Endodermal cell (in vitro differentiated cells): ENCODE measurements at regions not wholly inside any gene's neighbourhood (a gene's known extent, or its start where the extent isn't known, plus 50 kb on each side); places are given as distances from the start of the nearest gene placed in this dataset.

ENCODE experiments used
- DNase-seq: peaks from one replicate; pipeline ENCODE4 v3.0.0-alpha.2; 2017
- H3K27ac ChIP-seq: 2 replicates; pipeline ENCODE4 v1.5.1; 2013; ENCODE audit warnings: mild to moderate bottlenecking, low read depth, low read length, moderate library complexity
- H3K27me3 ChIP-seq: 2 replicates; pipeline ENCODE4 v1.6.1; 2013; ENCODE audit warnings: mild to moderate bottlenecking, low read length, moderate library complexity; ENCODE audit not compliant: insufficient read depth, control insufficient read depth, poor library complexity, severe bottlenecking
- H3K36me3 ChIP-seq: 2 replicates; pipeline ENCODE4 v1.7.0; 2013; ENCODE audit warnings: mild to moderate bottlenecking, low read length, moderate library complexity; ENCODE audit not compliant: control insufficient read depth, insufficient read depth
- H3K4me1 ChIP-seq: one replicate; pipeline ENCODE4 v1.7.0; 2013; ENCODE audit warnings: low read length; ENCODE audit not compliant: control insufficient read depth, insufficient read depth
- H3K4me3 ChIP-seq: 2 replicates; pipeline ENCODE4 v1.5.1; 2013; ENCODE audit warnings: mild to moderate bottlenecking, low read length, moderate library complexity
- H3K9ac ChIP-seq: 2 replicates; pipeline ENCODE4 v1.6.1; 2013; ENCODE audit warnings: mild to moderate bottlenecking, low read length, moderate library complexity; ENCODE audit not compliant: poor library complexity, severe bottlenecking; ENCODE audit errors: extremely low read depth
- H3K9me3 ChIP-seq: 2 replicates; pipeline ENCODE4 v1.6.1; 2013; ENCODE audit warnings: mild to moderate bottlenecking, low read length, moderate library complexity; ENCODE audit not compliant: control insufficient read depth
- H3K27ac Mint-ChIP-seq: 2 replicates; pipeline ENCODE4 v1.8.0; 2020; ENCODE audit warnings: mixed read lengths
- H3K27me3 Mint-ChIP-seq: 2 replicates; pipeline ENCODE4 v1.8.0; 2021; ENCODE audit warnings: mild to moderate bottlenecking, mixed read lengths; ENCODE audit not compliant: insufficient read depth
- H3K36me3 Mint-ChIP-seq: 2 replicates; pipeline ENCODE4 v1.8.0; 2020; ENCODE audit warnings: low read depth, mixed read lengths
- H3K4me1 Mint-ChIP-seq: 2 replicates; pipeline ENCODE4 v1.8.0; 2020; ENCODE audit warnings: mixed read lengths
- H3K4me3 Mint-ChIP-seq: 2 replicates; pipeline ENCODE4 v1.8.0; 2020; ENCODE audit warnings: mild to moderate bottlenecking, moderate library complexity, mixed read lengths
- H3K9me3 Mint-ChIP-seq: 2 replicates; pipeline ENCODE4 v1.8.0; 2020; ENCODE audit warnings: mild to moderate bottlenecking, mixed read lengths
- WGBS, 2 experiments: methylation state at CpG; one replicate each; pipeline versions ENCODE4 v1.1.5 to v1.1.7; 2013; ENCODE audit warnings: missing lambda C conversion rate in 2 of 2, mixed read lengths in 1 of 2; ENCODE audit not compliant: insufficient coverage in 1 of 2, insufficient read length in 1 of 2; 5-methylcytosine and 5-hydroxymethylcytosine counted together
- TF ChIP-seq, protein P1 (sequence below): fragments of 200-600 bp; sonication (generic); conservative IDR thresholded peaks from 2 replicates; pipeline ENCODE4 v1.5.0; 2021; ENCODE audit warnings: antibody characterized with exemption, mild to moderate bottlenecking

DNA sequence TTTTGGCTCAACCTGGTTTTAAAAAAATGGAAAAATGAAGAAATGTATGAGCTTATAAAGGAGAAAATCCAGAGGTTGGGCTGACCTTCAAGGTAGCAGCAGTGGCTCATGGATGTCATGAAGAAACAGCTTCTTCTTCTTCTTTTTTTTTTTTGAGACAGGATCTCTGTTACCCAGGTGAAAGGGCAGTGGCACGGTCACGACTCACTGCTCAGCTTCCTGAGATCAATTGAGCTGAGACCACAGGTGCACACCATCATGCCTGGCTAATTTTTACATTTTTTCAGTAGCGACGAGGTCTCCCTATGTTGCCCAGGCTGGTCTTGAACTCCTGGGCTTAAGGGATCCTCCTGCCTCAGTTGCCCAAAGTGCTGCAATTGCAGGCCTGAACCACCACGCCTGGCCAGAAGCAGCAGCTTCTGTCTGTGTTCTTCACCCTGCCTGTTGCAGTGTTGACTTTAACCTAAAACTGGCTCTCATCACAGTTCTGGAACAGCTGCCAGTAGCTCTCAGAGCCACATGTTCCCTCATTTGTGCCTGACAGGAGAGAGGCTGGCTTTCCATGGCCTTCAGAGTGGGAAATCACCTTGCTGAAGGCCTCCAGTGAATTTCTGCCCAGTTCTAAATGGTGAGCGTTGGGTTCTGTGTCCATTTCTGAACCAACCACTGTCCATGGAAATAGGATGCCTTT is 117.7 kb downstream of the PFKFB3 start:
- TF ChIP-seq, protein P1, sequence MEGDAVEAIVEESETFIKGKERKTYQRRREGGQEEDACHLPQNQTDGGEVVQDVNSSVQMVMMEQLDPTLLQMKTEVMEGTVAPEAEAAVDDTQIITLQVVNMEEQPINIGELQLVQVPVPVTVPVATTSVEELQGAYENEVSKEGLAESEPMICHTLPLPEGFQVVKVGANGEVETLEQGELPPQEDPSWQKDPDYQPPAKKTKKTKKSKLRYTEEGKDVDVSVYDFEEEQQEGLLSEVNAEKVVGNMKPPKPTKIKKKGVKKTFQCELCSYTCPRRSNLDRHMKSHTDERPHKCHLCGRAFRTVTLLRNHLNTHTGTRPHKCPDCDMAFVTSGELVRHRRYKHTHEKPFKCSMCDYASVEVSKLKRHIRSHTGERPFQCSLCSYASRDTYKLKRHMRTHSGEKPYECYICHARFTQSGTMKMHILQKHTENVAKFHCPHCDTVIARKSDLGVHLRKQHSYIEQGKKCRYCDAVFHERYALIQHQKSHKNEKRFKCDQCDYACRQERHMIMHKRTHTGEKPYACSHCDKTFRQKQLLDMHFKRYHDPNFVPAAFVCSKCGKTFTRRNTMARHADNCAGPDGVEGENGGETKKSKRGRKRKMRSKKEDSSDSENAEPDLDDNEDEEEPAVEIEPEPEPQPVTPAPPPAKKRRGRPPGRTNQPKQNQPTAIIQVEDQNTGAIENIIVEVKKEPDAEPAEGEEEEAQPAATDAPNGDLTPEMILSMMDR = no peak
- H3K4me3 ChIP-seq = no peak overlapping the region
- no peaks in the 10 kb centered on the region for H3K27me3 ChIP-seq
- Mint-ChIP-seq H3K4me1 (no peaks in the 10 kb centered on the region), H3K36me3 (no peaks in the 10 kb centered on the region), H3K9me3 (no peaks in the 10 kb centered on the region), H3K27me3 (no peaks in the 10 kb centered on the region), H3K27ac (no peak overlapping the region), H3K4me3 (no peak overlapping the region)
- WGBS, 2 experiments = 91 to 95% methylated on average over 4 to 6 of the region's 6 CpGs
- DNase-seq = no peak
- H3K4me1 ChIP-seq = no peaks in the 10 kb centered on the region
- H3K36me3 ChIP-seq = no peaks in the 10 kb centered on the region
- H3K9ac ChIP-seq = no peak overlapping the region
- no peaks in the 10 kb centered on the region for H3K9me3 ChIP-seq
- H3K27ac ChIP-seq = no peak overlapping the region

DNA sequence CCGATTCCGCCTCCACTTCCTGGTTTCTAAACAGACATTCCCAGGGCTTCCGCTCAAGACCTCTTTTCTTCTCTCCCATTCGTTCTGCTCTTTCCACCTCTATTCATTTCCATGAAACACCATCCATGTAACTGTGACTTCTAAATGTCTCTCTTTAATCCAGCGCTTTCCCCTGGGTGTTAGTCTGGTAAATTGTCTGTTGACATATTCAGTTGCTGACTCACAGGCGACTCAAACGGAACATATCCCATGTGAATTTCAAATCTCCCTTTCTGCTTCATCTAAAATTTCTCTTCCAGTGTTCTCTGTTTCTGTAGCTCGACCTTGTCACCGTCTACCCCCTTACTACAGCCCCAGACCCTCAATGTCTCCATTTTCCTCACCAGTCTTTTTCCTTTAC is 119.1 kb downstream of the PFKFB3 start:
- no peaks in the 10 kb centered on the region for H3K27me3 ChIP-seq
- Mint-ChIP-seq H3K27ac (no peak overlapping the region), H3K27me3 (no peaks in the 10 kb centered on the region), H3K4me3 (no peak overlapping the region), H3K9me3 (no peaks in the 10 kb centered on the region), H3K4me1 (no peaks in the 10 kb centered on the region), H3K36me3 (no peaks in the 10 kb centered on the region)
- no peaks in the 10 kb centered on the region for H3K4me1 ChIP-seq
- TF ChIP-seq, protein P1 = no peak
- DNase-seq = no peak
- 93 to 97% methylated on average over 4 to 9 of the region's 9 CpGs for WGBS, 2 experiments
- H3K9me3 ChIP-seq = no peaks in the 10 kb centered on the region
- no peak overlapping the region for H3K9ac ChIP-seq
- H3K27ac ChIP-seq = no peak overlapping the region
- H3K36me3 ChIP-seq = no peaks in the 10 kb centered on the region
- no peak overlapping the region for H3K4me3 ChIP-seq

DNA sequence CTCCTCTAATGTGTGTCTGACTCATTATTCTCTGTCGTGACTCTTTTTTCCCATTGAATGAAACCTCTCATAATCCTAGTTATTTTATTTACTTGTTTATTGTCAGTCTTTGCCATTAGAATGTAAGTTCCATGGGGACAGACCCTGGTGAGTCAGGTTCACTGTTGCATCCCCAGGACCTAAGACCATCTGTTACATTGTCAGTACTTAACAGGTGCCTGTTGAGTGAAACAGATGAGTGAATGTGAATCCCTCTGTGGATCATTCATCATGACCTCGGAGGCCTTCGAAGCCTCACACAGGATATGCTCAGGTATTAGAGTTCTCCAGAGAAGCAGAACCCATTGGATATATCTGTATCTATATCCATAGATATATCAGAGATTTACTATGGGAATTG is 120.1 kb downstream of the PFKFB3 start:
- H3K4me1 ChIP-seq = no peaks in the 10 kb centered on the region
- H3K4me3 ChIP-seq = no peak overlapping the region
- 98 to 100% methylated on average over 3 of the region's 3 CpGs for WGBS, 2 experiments
- no peaks in the 10 kb centered on the region for H3K36me3 Mint-ChIP-seq
- no peaks in the 10 kb centered on the region for H3K9me3 Mint-ChIP-seq
- no peaks in the 10 kb centered on the region for H3K27me3 ChIP-seq
- TF ChIP-seq, protein P1 = no peak
- no peak for DNase-seq
- H3K27me3 Mint-ChIP-seq = no peaks in the 10 kb centered on the region
- no peak overlapping the region for H3K9ac ChIP-seq
- H3K9me3 ChIP-seq = no peaks in the 10 kb centered on the region
- H3K4me1 Mint-ChIP-seq = no peaks in the 10 kb centered on the region
- H3K27ac ChIP-seq = no peak overlapping the region
- no peak overlapping the region for H3K27ac Mint-ChIP-seq
- no peak overlapping the region for H3K4me3 Mint-ChIP-seq
- no peaks in the 10 kb centered on the region for H3K36me3 ChIP-seq
